ENCODE measurements at regions not wholly inside any gene's neighbourhood (a gene's known extent, or its start where the extent isn't known, plus 50 kb on each side); places are given as distances from the start of the nearest gene placed in this dataset.
A peak's percentile ranks its signal among the peaks of the same experiment; 100 is the strongest.

DNA sequence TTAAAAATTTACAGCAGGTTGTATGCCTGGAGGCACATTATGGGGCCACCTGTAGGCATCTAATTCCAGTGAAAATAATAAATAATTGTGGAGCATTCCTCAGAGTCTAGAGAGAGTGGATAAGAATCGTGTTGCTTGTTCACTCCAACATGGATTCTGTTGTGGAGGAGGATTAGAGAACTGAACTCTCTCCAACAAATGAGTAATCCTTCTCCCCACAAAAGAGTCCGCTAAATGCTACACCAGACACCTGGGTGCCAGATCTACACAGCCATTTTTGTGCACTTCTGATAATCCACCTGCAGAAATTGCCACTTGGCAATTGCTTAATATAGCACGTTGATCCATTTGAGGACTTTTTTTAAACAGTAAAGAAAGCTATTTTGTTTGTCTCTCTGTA lies 113.7 kb upstream of the DPYD start:
- Histone ChIP-seq H2AFZ (ENCODE audit: low read depth) (no peak overlapping the region), H3K4me2 (peak overlapping the region; percentile 75), H3K36me3 (replicated peaks in 1 of 2; ENCODE audit: control insufficient read depth in 1 of 2, insufficient read depth in 2 of 2, low read length in 1 of 2) (peaks cover 0 to 13% of the 10 kb centered on the region in 2 experiments), H3K27me3 (ENCODE audit: insufficient read depth) (no peaks in the 10 kb centered on the region), H3K9me3 (no peaks in the 10 kb centered on the region), H3K27ac (ENCODE audit: low read depth in 2 of 2, low read length in 1 of 2) (peak overlapping the region; percentile 79 to 93), H3F3A (replicated peaks; ENCODE audit: insufficient read depth) (peaks cover 55% of the 10 kb centered on the region), H3K9me2 (no peaks in the 10 kb centered on the region), H3K4me3 (ENCODE audit: low read depth in 2 of 2, low read length in 1 of 2) (no peak overlapping the region; a peak in 1 of 4 replicates), H4K20me1 (ENCODE audit: insufficient read depth) (no peaks in the 10 kb centered on the region), H3K79me2 (ENCODE audit: insufficient read depth) (peaks cover 93% of the 10 kb centered on the region), H3K9ac (peak overlapping the region; percentile 60; the same call in 1 of the 2 replicates), H3K4me1 (ENCODE audit: control insufficient read depth in 1 of 2, insufficient read depth in 2 of 2, low read depth in 1 of 2, low read length in 1 of 2) (peaks cover 14 to 18% of the 10 kb centered on the region in 2 experiments; a peak in 3 of 4 replicates)
- CTCF ChIA-PET = no interaction called here
- TF ChIP-seq FOXJ3 (CRISPR knock-in tag; IDR thresholded peaks at IDR 0.05) (no peak), JUND (IDR thresholded peaks at IDR 0.05) (peak; percentile 7; the same call in 1 of the 2 replicates), USF2 (IDR thresholded peaks at IDR 0.05; ENCODE audit: borderline replicate concordance, low read depth, low read length) (no peak), GABPA (IDR thresholded peaks at IDR 0.05; ENCODE audit: low read depth) (no peak), ELF1 (IDR thresholded peaks at IDR 0.05) (no peak), MXI1 (IDR thresholded peaks at IDR 0.05; ENCODE audit: low read depth, low read length) (no peak), SMC3 (IDR thresholded peaks at IDR 0.05; ENCODE audit: low read depth, low read length) (no peak), NFIC (IDR thresholded peaks at IDR 0.05; ENCODE audit: borderline replicate concordance) (peak; percentile 66), NRF1 (IDR thresholded peaks at IDR 0.05; ENCODE audit: low read depth, low read length) (no peak), TCF12 (IDR thresholded peaks at IDR 0.05) (peak; percentile 79), EP300 (IDR thresholded peaks at IDR 0.05; ENCODE audit: borderline replicate concordance in 1 of 2, low read depth in 1 of 2, low read length in 1 of 2) (0 out of 4 replicates have a peak, but pooled peaks of 1 of the 2 experiments have one; percentile 30), CHD2 (IDR thresholded peaks at IDR 0.05; ENCODE audit: low read length, partially characterized antibody) (no peak), POLR2AphosphoS5 (IDR thresholded peaks at IDR 0.05; ENCODE audit: low read depth, low read length) (no peak), RCOR1 (IDR thresholded peaks at IDR 0.05; ENCODE audit: low read length) (no peak), FOXM1 (IDR thresholded peaks at IDR 0.05; ENCODE audit: low read depth) (no peak), YY1 (IDR thresholded peaks at IDR 0.05; ENCODE audit: low read depth) (peak; percentile 35; the same call in 1 of the 2 replicates)
- TF ChIP-seq, protein P1, sequence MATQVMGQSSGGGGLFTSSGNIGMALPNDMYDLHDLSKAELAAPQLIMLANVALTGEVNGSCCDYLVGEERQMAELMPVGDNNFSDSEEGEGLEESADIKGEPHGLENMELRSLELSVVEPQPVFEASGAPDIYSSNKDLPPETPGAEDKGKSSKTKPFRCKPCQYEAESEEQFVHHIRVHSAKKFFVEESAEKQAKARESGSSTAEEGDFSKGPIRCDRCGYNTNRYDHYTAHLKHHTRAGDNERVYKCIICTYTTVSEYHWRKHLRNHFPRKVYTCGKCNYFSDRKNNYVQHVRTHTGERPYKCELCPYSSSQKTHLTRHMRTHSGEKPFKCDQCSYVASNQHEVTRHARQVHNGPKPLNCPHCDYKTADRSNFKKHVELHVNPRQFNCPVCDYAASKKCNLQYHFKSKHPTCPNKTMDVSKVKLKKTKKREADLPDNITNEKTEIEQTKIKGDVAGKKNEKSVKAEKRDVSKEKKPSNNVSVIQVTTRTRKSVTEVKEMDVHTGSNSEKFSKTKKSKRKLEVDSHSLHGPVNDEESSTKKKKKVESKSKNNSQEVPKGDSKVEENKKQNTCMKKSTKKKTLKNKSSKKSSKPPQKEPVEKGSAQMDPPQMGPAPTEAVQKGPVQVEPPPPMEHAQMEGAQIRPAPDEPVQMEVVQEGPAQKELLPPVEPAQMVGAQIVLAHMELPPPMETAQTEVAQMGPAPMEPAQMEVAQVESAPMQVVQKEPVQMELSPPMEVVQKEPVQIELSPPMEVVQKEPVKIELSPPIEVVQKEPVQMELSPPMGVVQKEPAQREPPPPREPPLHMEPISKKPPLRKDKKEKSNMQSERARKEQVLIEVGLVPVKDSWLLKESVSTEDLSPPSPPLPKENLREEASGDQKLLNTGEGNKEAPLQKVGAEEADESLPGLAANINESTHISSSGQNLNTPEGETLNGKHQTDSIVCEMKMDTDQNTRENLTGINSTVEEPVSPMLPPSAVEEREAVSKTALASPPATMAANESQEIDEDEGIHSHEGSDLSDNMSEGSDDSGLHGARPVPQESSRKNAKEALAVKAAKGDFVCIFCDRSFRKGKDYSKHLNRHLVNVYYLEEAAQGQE (IDR thresholded peaks at IDR 0.05; ENCODE audit: low read depth, low read length) = no peak
- TF ChIP-seq, protein P2, sequence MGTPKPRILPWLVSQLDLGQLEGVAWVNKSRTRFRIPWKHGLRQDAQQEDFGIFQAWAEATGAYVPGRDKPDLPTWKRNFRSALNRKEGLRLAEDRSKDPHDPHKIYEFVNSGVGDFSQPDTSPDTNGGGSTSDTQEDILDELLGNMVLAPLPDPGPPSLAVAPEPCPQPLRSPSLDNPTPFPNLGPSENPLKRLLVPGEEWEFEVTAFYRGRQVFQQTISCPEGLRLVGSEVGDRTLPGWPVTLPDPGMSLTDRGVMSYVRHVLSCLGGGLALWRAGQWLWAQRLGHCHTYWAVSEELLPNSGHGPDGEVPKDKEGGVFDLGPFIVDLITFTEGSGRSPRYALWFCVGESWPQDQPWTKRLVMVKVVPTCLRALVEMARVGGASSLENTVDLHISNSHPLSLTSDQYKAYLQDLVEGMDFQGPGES (IDR thresholded peaks at IDR 0.05; ENCODE audit: low read depth, low read length) = no peak
- TF ChIP-seq, protein P3, sequence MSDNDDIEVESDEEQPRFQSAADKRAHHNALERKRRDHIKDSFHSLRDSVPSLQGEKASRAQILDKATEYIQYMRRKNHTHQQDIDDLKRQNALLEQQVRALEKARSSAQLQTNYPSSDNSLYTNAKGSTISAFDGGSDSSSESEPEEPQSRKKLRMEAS (IDR thresholded peaks at IDR 0.05; ENCODE audit: low read depth) = no peak
- WGBS (ENCODE audit: low lambda C conversion rate) = 23% methylated on average over 3 of the region's 3 CpGs
- DNase-seq = no peak
- POLR2A ChIA-PET = no interaction called here
